Skeletal muscle cell (primary cell): ENCODE measurements at regions not wholly inside any gene's neighbourhood (a gene's known extent, or its start where the extent isn't known, plus 50 kb on each side); places are given as distances from the start of the nearest gene placed in this dataset.

Source experiments
- DNase-seq: peaks from one replicate; pipeline ENCODE4 v3.0.0-alpha.2; 2010; ENCODE audit warnings: low read depth
- H3K4me3 ChIP-seq: 2 replicates; pipeline ENCODE4 v1.5.1; 2011; ENCODE audit warnings: low read depth, mild to moderate bottlenecking, control low read depth, low read length, moderate library complexity

- no peak overlapping the region for H3K4me3 ChIP-seq
- DNase-seq = no peak
These were observed 165.0 kb upstream of the CNTNAP2 start for GRCh38 chr7:145951566-145951965.

- no peak for DNase-seq
- H3K4me3 ChIP-seq = no peak overlapping the region
These were observed 187.7 kb upstream of the CNTNAP2 start for GRCh38 chr7:145928937-145929336.

- DNase-seq = no peak
- H3K4me3 ChIP-seq = no peak overlapping the region
These were observed 196.9 kb upstream of the CNTNAP2 start for GRCh38 chr7:145919712-145920111.

GRCh38 chr7:145916776-145917175 is 199.8 kb upstream of the CNTNAP2 start:
- DNase-seq = no peak
- no peak overlapping the region for H3K4me3 ChIP-seq

GRCh38 chr7:145915679-145916078 is 200.9 kb upstream of the CNTNAP2 start:
- H3K4me3 ChIP-seq = no peak overlapping the region

GRCh38 chr7:145909991-145910513 is 206.5 kb upstream of the CNTNAP2 start:
- H3K4me3 ChIP-seq = no peak overlapping the region
- peak; percentile 50 for DNase-seq

More at GRCh38 chr7:145915679-145916078, 200.9 kb upstream of the CNTNAP2 start:
- DNase-seq = no peak

GRCh38 chr7:145903658-145904057 is 212.9 kb upstream of the CNTNAP2 start:
- no peak overlapping the region for H3K4me3 ChIP-seq
- DNase-seq = no peak

- DNase-seq = no peak
- H3K4me3 ChIP-seq = no peak overlapping the region
These were observed 214.5 kb upstream of the CNTNAP2 start for GRCh38 chr7:145902123-145902522.

GRCh38 chr7:145899938-145900337 is 216.7 kb upstream of the CNTNAP2 start:
- DNase-seq = no peak
- no peak overlapping the region for H3K4me3 ChIP-seq

GRCh38 chr7:145893925-145894535 is 222.6 kb upstream of the CNTNAP2 start:
- no peak overlapping the region for H3K4me3 ChIP-seq

GRCh38 chr7:145884716-145885514 is 231.7 kb upstream of the CNTNAP2 start:
- DNase-seq = no peak
- no peak overlapping the region for H3K4me3 ChIP-seq

More at GRCh38 chr7:145893925-145894535, 222.6 kb upstream of the CNTNAP2 start:
- no peak for DNase-seq

GRCh38 chr7:145876376-145876775 is 240.2 kb upstream of the CNTNAP2 start:
- no peak overlapping the region for H3K4me3 ChIP-seq
- no peak for DNase-seq

- no peak for DNase-seq
- H3K4me3 ChIP-seq = no peak overlapping the region
These were observed 241.3 kb upstream of the CNTNAP2 start for GRCh38 chr7:145875267-145875666.

- no peak overlapping the region for H3K4me3 ChIP-seq
- no peak for DNase-seq
These were observed 247.7 kb upstream of the CNTNAP2 start for GRCh38 chr7:145868935-145869334.

- DNase-seq = no peak
- H3K4me3 ChIP-seq = no peak overlapping the region
These were observed 254.4 kb upstream of the CNTNAP2 start for GRCh38 chr7:145862212-145862611.

GRCh38 chr7:145860809-145861208 is 255.8 kb upstream of the CNTNAP2 start:
- H3K4me3 ChIP-seq = no peak overlapping the region
- DNase-seq = no peak

GRCh38 chr7:145850636-145851035 is 266.0 kb upstream of the CNTNAP2 start:
- no peak for DNase-seq
- no peak overlapping the region for H3K4me3 ChIP-seq

GRCh38 chr7:145848691-145849090 is 267.9 kb upstream of the CNTNAP2 start:
- DNase-seq = no peak
- H3K4me3 ChIP-seq = no peak overlapping the region

- H3K4me3 ChIP-seq = no peak overlapping the region
- DNase-seq = no peak
These were observed 271.3 kb upstream of the CNTNAP2 start for GRCh38 chr7:145845345-145845744.

- no peak for DNase-seq
These were observed 276.8 kb upstream of the CNTNAP2 start for GRCh38 chr7:145839814-145840213.

More at GRCh38 chr7:145839814-145840213, 276.8 kb upstream of the CNTNAP2 start:
- H3K4me3 ChIP-seq = no peak overlapping the region
